ENCODE measurements at regions not wholly inside any gene's neighbourhood (a gene's known extent, or its start where the extent isn't known, plus 50 kb on each side); places are given as distances from the start of the nearest gene placed in this dataset.
A peak's percentile ranks its signal among the peaks of the same experiment; 100 is the strongest.

- no peak for TF ChIP-seq ELK4 (CRISPR knock-in tag; IDR thresholded peaks at IDR 0.05; ENCODE audit: borderline replicate concordance)
- no peak for TF ChIP-seq ZNF124 (CRISPR knock-in tag; IDR thresholded peaks at IDR 0.05)
- TF ChIP-seq ZNF747 (CRISPR knock-in tag; IDR thresholded peaks at IDR 0.05; ENCODE audit: borderline replicate concordance): no peak
- TF ChIP-seq E2F5 (CRISPR knock-in tag; conservative IDR thresholded peaks at IDR 0.05): peak; percentile 57; the same call in 1 of the 2 replicates
- peak; percentile 77 for TF ChIP-seq ZNF430 (CRISPR knock-in tag; IDR thresholded peaks at IDR 0.05)
- no peak for TF ChIP-seq KDM5A (IDR thresholded peaks at IDR 0.05; ENCODE audit: borderline replicate concordance, low read length)
- TF ChIP-seq ZNF335 (CRISPR knock-in tag; IDR thresholded peaks at IDR 0.05): 0 out of 2 replicates have a peak, but pooled peaks have one; percentile 27
- peak; percentile 32; the same call in 1 of the 2 replicates for TF ChIP-seq ZNF451 (CRISPR knock-in tag; IDR thresholded peaks at IDR 0.05)
- TF ChIP-seq ZNF256 (CRISPR knock-in tag; conservative IDR thresholded peaks at IDR 0.05): no peak
- no peak for TF ChIP-seq REST (IDR thresholded peaks at IDR 0.05; ENCODE audit: borderline replicate concordance in 1 of 2, low read depth in 1 of 2, low read length in 2 of 2)
- TF ChIP-seq ZBTB38 (CRISPR knock-in tag; IDR thresholded peaks at IDR 0.05): no peak
- no peak for TF ChIP-seq PREB (CRISPR knock-in tag; IDR thresholded peaks at IDR 0.05)
- TF ChIP-seq KDM2A (CRISPR knock-in tag; IDR thresholded peaks at IDR 0.05; ENCODE audit: borderline replicate concordance, low read depth): peak; percentile 37; the same call in 1 of the 2 replicates
- TF ChIP-seq ZNF20 (CRISPR knock-in tag; IDR thresholded peaks at IDR 0.05): no peak
- TF ChIP-seq SOX6 (IDR thresholded peaks at IDR 0.05): no peak
- 0 out of 2 replicates have a peak, but pooled peaks have one; percentile 23 for TF ChIP-seq SOX6 (CRISPR knock-in tag; IDR thresholded peaks at IDR 0.05)
- peak; percentile 76; the same call in 1 of the 2 replicates for TF ChIP-seq ZNF589 (CRISPR knock-in tag; conservative IDR thresholded peaks at IDR 0.05)
- peak; percentile 54; the same call in 1 of the 2 replicates for TF ChIP-seq ZNF710 (CRISPR knock-in tag; IDR thresholded peaks at IDR 0.05; ENCODE audit: borderline replicate concordance)
- no peak for TF ChIP-seq MTF1 (CRISPR knock-in tag; IDR thresholded peaks at IDR 0.05)
Observed at GRCh38 chr5:14011089-14012020, 66.9 kb upstream of the DNAH5 start (continued).

Measured in HepG2 (cell line).